AG10803 (cell line): ENCODE measurements at regions not wholly inside any gene's neighbourhood (a gene's known extent, or its start where the extent isn't known, plus 50 kb on each side); places are given as distances from the start of the nearest gene placed in this dataset.

Experiments used
- DNase-seq: peaks from one replicate; pipeline ENCODE4 v3.0.0; 2010; ENCODE audit warnings: low read depth
- H3K4me3 ChIP-seq: 2 replicates; pipeline ENCODE4 v1.5.1; 2011; ENCODE audit warnings: mild to moderate bottlenecking, low read length, control low read depth
- CTCF ChIP-seq: conservative IDR thresholded peaks from 2 replicates; pipeline ENCODE4 v1.5.1; 2011; ENCODE audit warnings: mild to moderate bottlenecking, low read length, control low read depth, inconsistent platforms

DNA sequence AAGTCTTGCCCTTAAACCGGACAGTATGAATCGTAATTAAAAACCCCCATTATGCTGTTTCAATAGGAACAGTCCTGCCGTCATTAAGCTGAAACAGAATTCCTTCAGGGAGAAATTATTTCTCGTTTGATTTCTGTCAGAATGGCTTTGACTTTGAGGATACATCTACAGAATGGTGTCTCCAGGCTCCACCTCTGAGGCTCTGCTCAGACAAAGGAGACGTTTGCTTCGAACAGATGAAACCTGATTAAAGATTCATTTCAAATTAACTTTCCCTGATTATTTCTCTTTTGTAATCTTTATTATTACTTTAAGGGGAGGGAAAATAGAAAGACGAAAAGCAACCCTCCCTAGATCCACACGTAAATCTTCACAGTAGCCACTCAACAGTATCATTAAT is 106.9 kb downstream of the TMEM114 start:
- H3K4me3 ChIP-seq, result no peak overlapping the region
- TF ChIP-seq CTCF, result no peak
- DNase-seq, result no peak

GRCh38 chr16:8481810-8482209 is 108.5 kb downstream of the TMEM114 start:
- H3K4me3 ChIP-seq, result no peak overlapping the region
- no peak for DNase-seq
- no peak for TF ChIP-seq CTCF

GRCh38 chr16:8476824-8477223 is 113.5 kb downstream of the TMEM114 start:
- TF ChIP-seq CTCF, result no peak
- no peak for DNase-seq

DNA sequence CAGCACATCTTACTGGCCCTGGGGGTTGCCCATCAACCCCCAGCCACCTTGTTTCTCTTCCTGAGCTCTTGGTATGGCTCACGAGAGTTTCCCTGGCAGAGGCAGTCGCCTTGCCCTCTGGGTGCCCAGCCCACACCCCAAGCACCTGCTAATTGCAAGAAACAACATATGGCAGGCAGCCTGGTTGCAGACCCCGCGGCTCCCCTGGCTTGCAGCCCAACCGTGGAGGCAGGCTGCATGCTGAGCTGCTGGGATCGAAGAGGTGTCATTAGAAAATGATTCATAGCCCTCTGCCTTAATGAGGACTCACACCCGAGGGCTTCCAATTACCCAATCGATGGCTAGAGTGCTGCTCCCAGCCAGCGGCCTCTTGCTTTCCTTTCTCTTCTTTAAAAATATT is 115.7 kb downstream of the TMEM114 start:
- TF ChIP-seq CTCF, result no peak
- no peak overlapping the region for H3K4me3 ChIP-seq
- DNase-seq, result no peak

More at GRCh38 chr16:8476824-8477223, 113.5 kb downstream of the TMEM114 start:
- no peak overlapping the region for H3K4me3 ChIP-seq

GRCh38 chr16:8469102-8469778 is 121.1 kb downstream of the TMEM114 start:
- no peak overlapping the region for H3K4me3 ChIP-seq
- TF ChIP-seq CTCF, result no peak
- no peak for DNase-seq

- no peak overlapping the region for H3K4me3 ChIP-seq
- DNase-seq, result no peak
- TF ChIP-seq CTCF, result no peak
Measured at GRCh38 chr16:8464979-8465378, 125.3 kb downstream of the TMEM114 start.

DNA sequence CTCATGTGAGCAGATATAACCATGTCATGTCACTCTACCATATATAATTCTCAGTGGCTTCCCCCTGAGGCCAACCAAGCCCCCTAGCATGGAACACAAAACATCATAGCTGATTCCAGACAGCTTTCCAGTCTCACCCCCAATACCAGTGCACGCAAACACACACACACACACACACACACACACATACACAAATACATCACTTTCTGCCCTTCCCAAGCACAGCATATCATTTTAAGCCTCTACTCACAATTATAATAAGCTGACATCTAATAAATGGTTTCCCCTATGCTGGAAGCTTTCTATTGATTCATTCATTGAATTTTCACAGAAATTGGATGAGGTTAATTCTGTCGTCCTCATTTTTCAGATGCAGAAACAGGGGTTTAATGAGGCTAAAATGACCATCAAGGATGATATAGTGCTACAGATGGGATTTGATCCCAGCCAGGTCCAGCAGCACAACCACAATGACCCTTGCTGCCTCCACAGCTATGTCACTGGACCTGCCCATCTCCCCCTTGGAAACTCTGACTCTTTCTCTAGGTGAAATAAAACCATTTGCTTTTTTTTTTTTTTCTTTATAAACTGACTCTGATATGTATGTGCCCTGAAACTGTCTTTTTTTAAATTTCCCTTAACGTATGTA is 131.1 kb downstream of the TMEM114 start:
- no peak overlapping the region for H3K4me3 ChIP-seq
- TF ChIP-seq CTCF, result no peak
- no peak for DNase-seq
